OCI-LY1 (cell line): ENCODE measurements at regions not wholly inside any gene's neighbourhood (a gene's known extent, or its start where the extent isn't known, plus 50 kb on each side); places are given as distances from the start of the nearest gene placed in this dataset.

Experiments
- CTCF ChIP-seq: fragments of 200-600 bp; sonication (generic), shearing (Covaris generic); IDR thresholded peaks from 2 replicates; pipeline ENCODE4 v1.5.1; 2017; ENCODE audit warnings: mild to moderate bottlenecking, antibody characterized with exemption, low read length, moderate library complexity, mixed read lengths
- EZH2 ChIP-seq: fragments of 200-600 bp; sonication (generic), shearing (Covaris generic); IDR thresholded peaks from 2 replicates; pipeline ENCODE4 v1.8.0; 2017; ENCODE audit warnings: borderline replicate concordance, mixed run types, mild to moderate bottlenecking, antibody characterized with exemption, low read length, moderate library complexity, mixed read lengths

GRCh38 chr14:38137005-38137404, 70.7 kb upstream of the SSTR1 start:
- TF ChIP-seq EZH2 (no peak), CTCF (no peak)
